Left ventricle myocardium inferior (tissue), 1 donor: ENCODE measurements at regions not wholly inside any gene's neighbourhood (a gene's known extent, or its start where the extent isn't known, plus 50 kb on each side); places are given as distances from the start of the nearest gene placed in this dataset.

ENCODE experiments used
- DNase-seq: peaks from one replicate; pipeline ENCODE4 v3.0.0-alpha.2; 2020
- H3K27ac ChIP-seq: fragments of 200-600 bp; replicated peaks from 2 replicates; pipeline ENCODE4 v1.8.0; 2021
- H3K27me3 ChIP-seq: fragments of 200-600 bp; 2 replicates; pipeline ENCODE4 v1.8.0; 2021; ENCODE audit warnings: low read depth
- H3K36me3 ChIP-seq: fragments of 200-600 bp; 2 replicates; pipeline ENCODE4 v1.8.0; 2021
- H3K4me1 ChIP-seq: fragments of 200-600 bp; 2 replicates; pipeline ENCODE4 v1.8.0; 2021
- H3K4me3 ChIP-seq: fragments of 200-600 bp; 2 replicates; pipeline ENCODE4 v1.8.0; 2021; ENCODE audit warnings: mild to moderate bottlenecking, moderate library complexity
- H3K9me3 ChIP-seq: fragments of 200-600 bp; replicated peaks from 2 replicates; pipeline ENCODE4 v1.8.0; 2021
- intact Hi-C: fragments of 100-400 bp; cut with micrococcal nuclease; formaldehyde crosslinking; loops from one replicate; pipeline ENCODE4 v1.11.0; 2022
- TF ChIP-seq, protein P1 (sequence below): fragments of 200-600 bp; IDR thresholded peaks from 2 replicates; pipeline ENCODE4 v1.8.0; 2021; ENCODE audit warnings: antibody characterized with exemption, mild to moderate bottlenecking, borderline replicate concordance
- donor health status: DM: no; HTN: yes; CAD: no; lungs with severe emphysema.

DNA sequence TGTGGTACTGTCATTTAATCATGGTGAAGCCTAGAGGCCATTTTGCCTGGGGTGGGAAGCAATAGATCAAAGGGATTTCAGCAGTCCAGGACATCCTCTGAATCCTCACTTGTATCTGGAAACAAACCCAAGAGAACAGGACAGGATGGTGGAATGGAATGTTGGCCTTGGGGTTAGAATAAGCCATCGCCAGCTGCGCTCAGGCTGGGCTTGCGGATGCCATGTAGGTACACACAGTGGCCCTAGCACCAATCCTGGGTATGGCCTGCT is 76.5 kb upstream of the ALDH1A3 start:
- intact Hi-C loops = no loop called here
- H3K36me3 ChIP-seq = no peaks in the 10 kb centered on the region
- TF ChIP-seq, protein P1, sequence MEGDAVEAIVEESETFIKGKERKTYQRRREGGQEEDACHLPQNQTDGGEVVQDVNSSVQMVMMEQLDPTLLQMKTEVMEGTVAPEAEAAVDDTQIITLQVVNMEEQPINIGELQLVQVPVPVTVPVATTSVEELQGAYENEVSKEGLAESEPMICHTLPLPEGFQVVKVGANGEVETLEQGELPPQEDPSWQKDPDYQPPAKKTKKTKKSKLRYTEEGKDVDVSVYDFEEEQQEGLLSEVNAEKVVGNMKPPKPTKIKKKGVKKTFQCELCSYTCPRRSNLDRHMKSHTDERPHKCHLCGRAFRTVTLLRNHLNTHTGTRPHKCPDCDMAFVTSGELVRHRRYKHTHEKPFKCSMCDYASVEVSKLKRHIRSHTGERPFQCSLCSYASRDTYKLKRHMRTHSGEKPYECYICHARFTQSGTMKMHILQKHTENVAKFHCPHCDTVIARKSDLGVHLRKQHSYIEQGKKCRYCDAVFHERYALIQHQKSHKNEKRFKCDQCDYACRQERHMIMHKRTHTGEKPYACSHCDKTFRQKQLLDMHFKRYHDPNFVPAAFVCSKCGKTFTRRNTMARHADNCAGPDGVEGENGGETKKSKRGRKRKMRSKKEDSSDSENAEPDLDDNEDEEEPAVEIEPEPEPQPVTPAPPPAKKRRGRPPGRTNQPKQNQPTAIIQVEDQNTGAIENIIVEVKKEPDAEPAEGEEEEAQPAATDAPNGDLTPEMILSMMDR = no peak

DNA sequence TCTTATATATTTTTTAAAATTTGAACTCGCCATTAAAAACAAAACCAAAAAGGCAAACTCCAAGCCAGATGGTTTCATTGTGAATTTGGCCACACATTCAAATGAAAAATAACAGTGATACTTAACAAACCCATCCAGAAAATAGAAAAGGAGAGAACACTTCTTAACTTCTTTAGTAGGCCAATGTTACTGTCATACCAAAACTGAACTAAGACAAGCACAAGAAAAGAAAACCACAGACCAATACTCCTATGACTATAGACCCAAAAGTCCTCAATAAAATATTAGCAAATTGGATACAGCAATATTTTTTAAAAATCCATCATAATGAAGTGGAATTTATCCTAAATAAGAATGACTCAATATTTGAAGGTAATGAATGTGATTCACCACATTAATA is 73.5 kb upstream of the ALDH1A3 start:
- TF ChIP-seq, protein P1 = no peak
- H3K4me3 ChIP-seq = no peak overlapping the region
- no peaks in the 10 kb centered on the region for H3K4me1 ChIP-seq
- intact Hi-C loops = no loop called here
- no peak overlapping the region for H3K27ac ChIP-seq
- H3K9me3 ChIP-seq = peaks cover 19% of the 10 kb centered on the region
- H3K36me3 ChIP-seq = no peaks in the 10 kb centered on the region
- H3K27me3 ChIP-seq = no peaks in the 10 kb centered on the region
- DNase-seq = no peak

More for the DNA sequence above, 76.5 kb upstream of the ALDH1A3 start:
- H3K9me3 ChIP-seq = peaks cover 21% of the 10 kb centered on the region
- DNase-seq = no peak
- H3K27me3 ChIP-seq = peaks cover 7% of the 10 kb centered on the region
- H3K4me1 ChIP-seq = no peaks in the 10 kb centered on the region
- no peak overlapping the region for H3K4me3 ChIP-seq
- H3K27ac ChIP-seq = no peak overlapping the region

DNA sequence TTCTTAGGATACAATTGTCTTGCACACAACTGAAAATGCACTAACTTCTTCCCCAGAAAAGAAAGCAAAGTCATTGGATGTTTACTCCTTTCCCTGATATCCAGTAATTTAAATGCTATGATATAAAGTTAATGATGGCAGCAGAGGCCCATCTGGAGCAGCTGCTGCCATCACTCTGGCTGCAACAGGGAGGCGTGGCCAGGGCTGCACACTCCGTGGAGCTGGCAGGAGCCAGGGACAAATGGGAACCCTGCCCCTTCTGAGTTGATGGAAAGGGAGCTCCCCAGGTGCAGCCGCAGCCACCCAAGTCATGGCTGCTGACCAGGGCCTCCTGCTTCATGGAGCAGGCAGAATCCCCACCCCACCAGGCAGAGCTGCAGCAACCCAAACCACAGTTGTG is 72.6 kb upstream of the ALDH1A3 start:
- DNase-seq = no peak
- intact Hi-C loops = no loop called here
- H3K9me3 ChIP-seq = peaks cover 19% of the 10 kb centered on the region
- H3K4me1 ChIP-seq = no peaks in the 10 kb centered on the region
- TF ChIP-seq, protein P1 = no peak
- H3K27ac ChIP-seq = no peak overlapping the region
- no peak overlapping the region for H3K4me3 ChIP-seq
- no peaks in the 10 kb centered on the region for H3K36me3 ChIP-seq
- H3K27me3 ChIP-seq = no peaks in the 10 kb centered on the region

DNA sequence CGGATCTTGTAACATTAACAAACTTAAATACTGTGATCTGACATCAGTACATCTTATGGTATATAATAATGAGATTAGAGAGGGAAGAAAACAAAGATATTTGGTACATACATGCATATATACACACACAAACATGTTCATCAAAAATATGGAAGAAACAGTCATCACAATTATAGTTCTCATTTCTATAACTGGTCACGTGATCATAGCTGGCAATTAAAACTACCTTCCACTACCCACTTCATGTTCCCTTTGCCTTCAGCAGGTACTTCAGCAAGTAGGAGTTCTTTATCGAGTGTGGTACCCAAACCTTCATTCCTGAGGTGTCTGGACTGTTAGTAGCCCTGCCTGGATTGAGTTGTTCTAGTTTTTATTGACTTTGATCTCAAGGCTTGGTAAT is 70.9 kb upstream of the ALDH1A3 start:
- intact Hi-C loops = no loop called here

DNA sequence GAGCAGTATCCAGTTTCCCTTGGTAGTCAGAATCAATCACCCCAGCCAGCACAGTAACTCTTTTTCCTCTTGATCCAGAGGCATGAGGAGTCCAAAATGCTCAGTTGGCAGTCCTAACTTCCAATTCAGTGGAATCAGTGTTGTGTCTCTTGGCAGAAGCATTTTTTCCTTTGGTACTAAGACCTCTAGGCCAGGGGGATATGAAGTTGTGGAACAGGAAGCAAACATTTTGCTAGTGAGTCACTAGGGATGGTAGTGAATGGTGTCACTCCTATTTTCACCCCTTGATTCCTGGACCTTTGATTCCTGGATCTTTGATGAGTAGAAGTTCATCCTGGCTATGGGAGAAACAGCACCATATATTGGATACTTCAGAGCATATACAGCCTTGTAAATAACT is 70.5 kb upstream of the ALDH1A3 start:
- TF ChIP-seq, protein P1 = no peak
- Histone ChIP-seq H3K4me1 (no peaks in the 10 kb centered on the region), H3K27ac (no peak overlapping the region), H3K9me3 (peaks cover 19% of the 10 kb centered on the region), H3K4me3 (no peak overlapping the region), H3K27me3 (no peaks in the 10 kb centered on the region), H3K36me3 (no peaks in the 10 kb centered on the region)
- DNase-seq = no peak
- intact Hi-C loops = no loop called here

More for the DNA sequence above, 70.9 kb upstream of the ALDH1A3 start:
- TF ChIP-seq, protein P1 = no peak
- no peak overlapping the region for H3K4me3 ChIP-seq
- no peak for DNase-seq
- peaks cover 19% of the 10 kb centered on the region for H3K9me3 ChIP-seq
- H3K4me1 ChIP-seq = no peaks in the 10 kb centered on the region
- H3K36me3 ChIP-seq = no peaks in the 10 kb centered on the region
- H3K27me3 ChIP-seq = no peaks in the 10 kb centered on the region
- H3K27ac ChIP-seq = no peak overlapping the region

DNA sequence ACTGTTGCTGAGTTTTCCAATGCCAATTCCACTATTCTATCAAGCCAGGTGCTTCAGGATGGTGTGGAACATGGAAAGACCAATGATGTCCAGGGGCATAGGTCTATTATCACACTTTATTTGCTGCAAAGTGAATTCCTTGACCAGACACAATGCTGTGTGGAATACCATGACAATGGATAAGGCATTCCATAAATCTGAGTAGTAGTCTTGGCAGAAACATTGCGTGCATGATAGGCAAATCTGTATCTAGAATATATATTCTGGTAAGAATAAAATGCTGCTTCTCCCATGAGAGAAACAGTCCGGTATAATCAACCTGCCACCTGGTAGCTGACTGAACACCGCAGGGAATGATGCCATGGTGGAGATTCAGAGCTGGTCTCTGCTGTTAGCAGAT is 70.0 kb upstream of the ALDH1A3 start:
- intact Hi-C loops = no loop called here
- Histone ChIP-seq H3K4me3 (no peak overlapping the region), H3K36me3 (no peaks in the 10 kb centered on the region), H3K9me3 (peaks cover 23% of the 10 kb centered on the region), H3K27me3 (no peaks in the 10 kb centered on the region), H3K4me1 (no peaks in the 10 kb centered on the region), H3K27ac (no peak overlapping the region)
- TF ChIP-seq, protein P1 = no peak
- no peak for DNase-seq
